ENCODE measurements at regions not wholly inside any gene's neighbourhood (a gene's known extent, or its start where the extent isn't known, plus 50 kb on each side); places are given as distances from the start of the nearest gene placed in this dataset.

- no peak for TF ChIP-seq USF2 (IDR thresholded peaks at IDR 0.05; ENCODE audit: low read length)
- no peak for TF ChIP-seq JUND (IDR thresholded peaks at IDR 0.05; ENCODE audit: low read length)
- no peak for TF ChIP-seq NANOG (IDR thresholded peaks at IDR 0.05; ENCODE audit: insufficient read depth, low read depth, low read length, poor library complexity, severe bottlenecking)
- TF ChIP-seq NRF1 (IDR thresholded peaks at IDR 0.05; ENCODE audit: low read depth, low read length) = no peak
- TF ChIP-seq SRF (IDR thresholded peaks at IDR 0.05; ENCODE audit: low read depth, low read length) = no peak
- no peak for TF ChIP-seq TEAD4 (IDR thresholded peaks at IDR 0.05; ENCODE audit: low read depth, low read length)
- TF ChIP-seq MAFK (IDR thresholded peaks at IDR 0.05; ENCODE audit: low read depth, low read length) = no peak
- no peak for TF ChIP-seq PHF8 (conservative IDR thresholded peaks at IDR 0.05; ENCODE audit: low read depth, low read length)
- no peak for TF ChIP-seq BACH1 (IDR thresholded peaks at IDR 0.05; ENCODE audit: low read length)
- Histone ChIP-seq H3K9me3 (ENCODE audit: insufficient read depth in 2 of 2, low read depth in 1 of 2, low read length in 1 of 2) (no peaks in the 10 kb centered on the region), H2BK20ac (ENCODE audit: low read length) (no peak overlapping the region), H3K36me3 (ENCODE audit: control insufficient read depth in 2 of 4, insufficient read depth in 4 of 4, low read length in 3 of 4) (no peaks in the 10 kb centered on the region), H2BK12ac (ENCODE audit: low read depth, low read length) (no peak overlapping the region), H3K4me2 (ENCODE audit: insufficient read depth in 1 of 2, low read depth in 2 of 2, low read length in 2 of 2) (no peak overlapping the region), H3K4ac (replicated peaks; ENCODE audit: insufficient read length, low read depth, low read length) (no peak overlapping the region), H3K23me2 (ENCODE audit: low read depth, low read length) (no peaks in the 10 kb centered on the region), H3K14ac (ENCODE audit: insufficient read length) (no peak overlapping the region), H3K4me1 (replicated peaks in 1 of 4; ENCODE audit: control insufficient read depth in 3 of 4, insufficient read depth in 4 of 4, low read length in 3 of 4) (no peaks in the 10 kb centered on the region), H2BK120ac (replicated peaks; ENCODE audit: low read depth, low read length) (no peak overlapping the region), H3K23ac (ENCODE audit: insufficient read length) (no peak overlapping the region), H3K27me3 (replicated peaks in 1 of 4; ENCODE audit: control insufficient read depth in 3 of 4, extremely low read depth in 1 of 4, insufficient read depth in 3 of 4, low read length in 3 of 4) (no peaks in the 10 kb centered on the region), H4K5ac (ENCODE audit: insufficient read length, low read depth, low read length) (no peak overlapping the region), H3K9ac (replicated peaks in 1 of 4; ENCODE audit: extremely low read depth in 1 of 4, low read depth in 3 of 4, low read length in 3 of 4) (no peak overlapping the region), H3K79me2 (ENCODE audit: control insufficient read depth in 1 of 2, insufficient read depth in 2 of 2, low read length in 2 of 2) (no peaks in the 10 kb centered on the region), H2BK5ac (ENCODE audit: low read depth, low read length) (no peak overlapping the region), H2AK5ac (ENCODE audit: low read depth, low read length) (no peak overlapping the region), H2AFZ (ENCODE audit: low read length) (no peak overlapping the region), H4K20me1 (replicated peaks in 1 of 2; ENCODE audit: control insufficient read depth in 1 of 2, insufficient read depth in 2 of 2, low read length in 2 of 2) (no peaks in the 10 kb centered on the region), H3K18ac (ENCODE audit: extremely low read depth, low read length) (no peak overlapping the region), H3K27ac (ENCODE audit: low read depth, low read length) (no peak overlapping the region), H4K91ac (replicated peaks; ENCODE audit: insufficient read length, low read length) (no peak overlapping the region), H3K56ac (replicated peaks; ENCODE audit: insufficient read length, low read depth, low read length) (no peak overlapping the region), H3K4me3 (ENCODE audit: extremely low read depth in 1 of 4, insufficient read depth in 2 of 4, low read depth in 3 of 4, low read length in 4 of 4) (no peak overlapping the region), H4K8ac (ENCODE audit: extremely low read depth, insufficient read depth, low read length) (no peak overlapping the region), H2BK15ac (ENCODE audit: low read length) (no peak overlapping the region), H3K79me1 (ENCODE audit: low read depth, low read length) (no peaks in the 10 kb centered on the region; the same call in 1 of the 2 replicates)
- POLR2A ChIA-PET (ENCODE audit: partially characterized antibody) = no interaction called here
- CTCF ChIA-PET (ENCODE audit: partially characterized antibody) = interaction anchor here (1.1 kb wide), 1 partner anchor 19 kb away, joined by 3 read pairs; no protein-coding TSS in a partner anchor
- DNase-seq (ENCODE audit: low read depth in 1 of 2, low spot score in 2 of 2) (no peak), FAIRE-seq (no peak)
- 93% methylated on average over 4 of the region's 4 CpGs; no CpG with 5 or more reads in 1 of the 2 experiments for WGBS, 2 experiments (ENCODE audit: extremely low coverage in 1 of 2, insufficient coverage in 1 of 2, insufficient read length in 1 of 2, insufficient replicate concordance in 2 of 2, low coverage in 1 of 2, low lambda C conversion rate in 2 of 2, missing lambda C conversion rate in 1 of 2)
Measured at GRCh38 chr13:109885235-109885634, 98.9 kb upstream of the IRS2 start.

Measured in H1 (cell line).